ENCODE measurements at regions not wholly inside any gene's neighbourhood (a gene's known extent, or its start where the extent isn't known, plus 50 kb on each side); places are given as distances from the start of the nearest gene placed in this dataset.
A peak's percentile ranks its signal among the peaks of the same experiment; 100 is the strongest.

DNA sequence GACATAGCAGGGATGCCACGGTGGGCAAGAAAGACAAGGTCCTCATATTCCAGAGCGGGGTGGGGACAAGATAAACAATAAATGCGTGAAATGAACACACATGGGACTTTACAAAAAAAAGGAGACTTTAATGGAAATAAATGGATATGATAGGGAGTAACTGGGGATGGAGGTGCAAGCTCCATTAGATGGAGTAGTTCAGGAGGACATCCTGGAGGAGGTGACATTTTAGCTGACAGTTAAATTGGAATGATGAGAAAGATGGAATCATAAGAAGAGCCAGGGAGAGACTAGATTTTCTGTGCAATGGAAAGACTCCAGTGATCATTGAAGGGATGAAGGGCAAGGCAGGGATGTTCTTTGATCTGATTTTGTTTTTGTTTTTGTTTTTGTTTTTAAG is 83.6 kb upstream of the MYL10 start:
- no peak for DNase-seq

DNA sequence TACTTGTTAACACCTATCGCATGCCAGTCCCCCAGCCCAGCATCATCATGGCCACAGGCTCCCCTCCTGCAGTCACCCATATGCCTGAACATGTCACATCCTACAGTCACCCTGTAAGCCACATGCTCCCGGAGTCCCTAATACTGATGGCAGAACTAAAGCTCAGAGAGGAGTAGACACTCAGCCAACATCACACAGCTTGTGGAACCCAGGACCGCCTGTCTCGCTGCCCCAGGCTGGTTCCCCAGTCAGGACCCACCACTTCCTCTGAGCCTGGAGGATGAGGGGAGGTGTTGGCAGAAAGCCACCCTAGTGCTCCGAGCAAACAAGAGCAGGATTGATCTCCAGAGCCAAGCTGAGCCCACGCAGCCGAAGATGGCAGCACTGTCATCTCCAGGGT is 85.0 kb upstream of the MYL10 start:
- no peak for DNase-seq

DNA sequence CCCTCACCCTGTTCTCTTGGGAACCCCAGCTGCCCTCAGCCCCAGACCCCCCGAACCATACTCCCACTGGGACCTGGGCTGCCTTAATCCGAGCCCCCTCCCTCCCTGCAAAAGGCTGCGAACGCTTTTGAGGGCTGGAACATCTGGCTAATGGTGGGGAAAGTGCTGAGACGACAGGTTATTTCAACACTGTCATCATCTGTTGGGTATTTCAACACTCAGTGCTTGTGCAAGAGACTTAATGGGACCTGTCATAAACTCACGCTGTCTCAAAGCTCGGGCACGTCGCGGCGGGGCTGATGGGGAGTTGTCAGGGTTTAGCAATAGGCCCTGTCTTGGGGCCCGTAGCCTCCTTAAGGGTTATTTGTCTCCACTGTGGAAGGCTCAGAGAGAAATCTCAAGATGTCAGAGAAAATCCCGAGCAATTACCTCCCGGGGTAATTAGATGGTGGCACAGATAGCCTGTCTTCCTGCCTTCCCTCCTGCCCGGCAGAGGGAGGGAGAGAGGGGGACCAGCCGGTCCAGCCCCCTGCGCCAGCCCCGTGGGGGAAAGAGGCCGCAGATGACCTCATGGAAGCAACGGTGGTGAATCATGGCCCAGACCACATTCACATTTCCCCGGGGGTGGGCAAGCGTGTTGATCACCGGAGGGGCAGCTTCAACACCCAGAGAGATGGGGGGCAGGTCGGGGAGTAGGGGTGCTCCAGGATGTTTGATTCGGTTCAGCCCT is 88.7 kb upstream of the MYL10 start:
- peak; percentile 98 for DNase-seq

- no peak for DNase-seq
Measured at GRCh38 chr7:101718363-101719122, 89.4 kb upstream of the MYL10 start.

- DNase-seq: no peak
Measured at GRCh38 chr7:101719123-101719470, 90.0 kb upstream of the MYL10 start.

- no peak for DNase-seq
Measured at GRCh38 chr7:101720324-101720723, 91.2 kb upstream of the MYL10 start.

DNA sequence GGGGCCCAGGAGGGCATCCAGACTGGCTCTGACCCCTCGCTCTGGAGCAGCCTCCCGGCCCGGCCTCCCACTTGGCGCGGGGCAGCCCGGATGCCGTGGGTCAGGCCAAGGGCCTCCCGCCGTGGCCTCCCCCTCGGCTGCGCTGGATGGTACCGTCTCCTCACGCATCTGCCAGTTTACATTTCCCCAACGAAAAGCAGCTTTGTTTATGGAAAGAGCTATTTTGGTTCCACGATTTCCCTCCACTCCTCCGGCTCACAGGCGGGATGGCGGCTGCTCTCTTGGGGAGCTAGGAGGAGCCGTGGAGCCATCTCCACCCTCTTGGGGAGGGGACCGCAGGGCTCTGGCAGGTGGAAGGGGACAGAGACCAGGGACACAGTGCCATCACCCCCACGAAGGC is 93.2 kb upstream of the MYL10 start:
- DNase-seq: no peak

GRCh38 chr7:101723835-101724234 is 93.6 kb upstream of the CUX1 start:
- DNase-seq: no peak

GRCh38 chr7:101724957-101725356 is 92.5 kb upstream of the CUX1 start:
- DNase-seq: no peak

DNA sequence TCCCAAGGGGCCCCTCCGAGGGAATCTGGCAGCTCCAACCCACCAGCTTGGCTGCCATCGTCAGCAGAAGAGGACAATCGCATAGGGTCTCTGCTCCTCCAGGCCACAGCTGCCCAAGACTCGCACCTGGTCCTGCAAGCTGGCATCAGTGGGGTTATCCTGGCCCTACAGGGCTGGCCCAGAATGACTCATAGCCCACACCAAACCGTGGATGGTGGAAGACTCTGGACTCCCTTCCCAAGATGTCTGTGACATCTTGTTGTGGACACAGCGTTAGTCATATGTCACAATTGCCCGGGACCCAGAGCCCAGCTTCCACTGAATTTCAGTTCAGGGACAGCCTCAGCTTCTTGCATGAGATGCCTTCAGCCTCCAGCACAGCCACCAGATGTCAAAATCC is 91.5 kb upstream of the CUX1 start:
- DNase-seq: no peak

GRCh38 chr7:101727184-101727583 is 90.2 kb upstream of the CUX1 start:
- DNase-seq: no peak

- DNase-seq: no peak
Measured at GRCh38 chr7:101728128-101728527, 89.3 kb upstream of the CUX1 start.

DNA sequence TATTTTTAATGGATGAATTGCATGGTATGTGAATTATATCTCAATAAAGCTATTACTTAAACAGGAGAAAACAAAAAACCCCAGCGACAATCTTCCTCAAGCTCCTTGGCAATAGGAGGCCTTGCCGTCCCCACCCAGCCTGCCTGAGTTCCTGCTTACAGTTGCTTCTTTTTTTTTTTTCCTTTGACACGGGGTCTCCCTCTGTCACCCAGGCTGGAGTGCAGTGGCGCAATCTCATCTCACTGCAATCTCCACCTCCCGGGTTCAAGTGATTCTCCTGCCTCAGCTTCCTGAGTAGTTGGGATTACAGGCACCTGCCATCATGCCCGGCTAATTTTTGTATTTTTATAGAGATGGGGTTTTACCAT is 88.6 kb upstream of the CUX1 start:
- peak; percentile 55 to 80 for DNase-seq

- DNase-seq: peak in 1 of 2 donors; percentile 62
Measured at GRCh38 chr7:101729241-101729883, 88.1 kb upstream of the CUX1 start.

DNA sequence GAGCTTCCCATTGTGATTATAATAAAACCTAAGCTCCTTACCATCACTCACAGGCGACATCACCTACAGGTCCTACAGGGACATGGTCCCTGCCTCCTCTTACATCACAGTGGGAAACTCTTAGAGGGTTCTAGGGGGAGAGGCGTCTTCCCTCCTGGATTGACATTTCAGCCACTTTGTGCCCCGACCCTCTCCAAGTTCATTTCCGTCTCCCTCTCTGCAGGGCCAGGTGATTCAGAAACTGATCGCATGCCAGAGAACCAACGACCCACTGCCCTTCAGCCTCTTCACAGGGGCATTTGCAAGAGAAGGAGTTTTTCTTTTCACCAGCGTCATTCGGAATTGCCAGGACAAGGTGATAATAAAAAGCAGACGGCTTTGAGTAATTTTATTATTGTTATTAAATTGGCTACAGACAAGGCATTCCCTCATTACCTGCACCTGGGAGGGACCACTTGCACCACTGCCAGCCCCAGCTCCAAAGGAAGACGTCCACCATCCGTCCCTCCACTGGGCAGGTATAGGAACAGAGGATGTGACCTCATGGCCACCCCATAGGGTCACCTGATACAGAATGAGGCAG is 85.8 kb upstream of the CUX1 start:
- DNase-seq: no peak

DNA sequence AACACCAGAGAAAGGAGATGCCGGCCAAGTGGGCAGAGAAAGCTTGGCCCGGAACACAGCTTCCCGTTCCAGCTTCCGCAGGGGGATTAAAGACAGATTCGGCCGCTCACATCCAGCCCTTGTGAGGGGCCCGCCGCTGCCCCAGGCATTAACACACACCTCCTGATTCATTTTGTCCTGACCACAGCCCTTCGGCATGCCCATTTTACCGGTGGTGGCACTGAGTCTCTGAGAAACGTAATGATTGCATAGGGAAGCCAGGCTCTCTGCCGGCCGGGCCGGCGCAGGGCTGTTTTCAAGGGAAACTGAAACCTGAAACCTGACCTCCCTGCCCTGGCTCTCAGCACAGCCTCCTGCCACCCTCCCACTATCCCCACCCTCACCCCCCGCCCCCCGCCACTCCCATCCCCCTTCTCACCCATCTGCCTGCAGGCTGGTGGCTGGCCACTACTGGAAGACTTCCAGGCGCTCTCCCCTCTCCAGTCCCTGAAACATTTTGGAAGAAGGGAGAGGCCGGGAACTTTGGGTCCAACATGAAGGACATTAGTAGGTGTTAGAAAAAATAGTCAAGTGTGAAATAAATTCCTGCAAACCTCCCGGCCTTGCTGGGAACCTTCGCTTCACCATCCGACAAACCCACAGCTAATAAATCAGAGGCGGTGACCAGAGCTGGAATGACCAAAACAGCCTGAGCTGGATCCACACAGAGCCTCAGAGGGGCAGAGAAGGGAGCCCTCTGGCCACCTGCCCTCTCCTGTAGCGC is 83.5 kb upstream of the CUX1 start:
- DNase-seq: peak; percentile 39 to 51

DNA sequence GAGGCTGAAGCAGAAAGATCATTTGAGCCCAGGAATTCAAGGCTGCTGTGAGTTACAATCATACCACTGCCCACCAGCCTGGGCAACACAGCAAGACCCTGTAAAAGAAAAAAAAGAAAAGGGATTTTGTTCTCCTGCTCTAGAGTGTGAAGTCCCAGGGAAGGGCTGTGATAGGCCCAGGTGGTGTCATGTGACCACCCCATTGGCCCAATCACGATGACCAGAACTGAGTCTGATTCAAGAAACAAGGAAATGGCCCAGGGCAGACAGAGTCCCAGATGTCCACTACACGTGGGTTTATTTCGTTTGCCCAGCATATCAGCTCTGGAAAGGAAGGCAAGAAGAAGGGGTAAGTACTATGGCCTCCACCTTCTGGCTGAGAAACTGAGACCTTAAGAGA is 81.3 kb upstream of the CUX1 start:
- DNase-seq: peak in 1 of 2 donors; percentile 13

- DNase-seq: no peak
Measured at GRCh38 chr7:101739775-101740398, 77.5 kb upstream of the CUX1 start.

- DNase-seq: no peak
Measured at GRCh38 chr7:101740981-101741725, 76.3 kb upstream of the CUX1 start.

DNA sequence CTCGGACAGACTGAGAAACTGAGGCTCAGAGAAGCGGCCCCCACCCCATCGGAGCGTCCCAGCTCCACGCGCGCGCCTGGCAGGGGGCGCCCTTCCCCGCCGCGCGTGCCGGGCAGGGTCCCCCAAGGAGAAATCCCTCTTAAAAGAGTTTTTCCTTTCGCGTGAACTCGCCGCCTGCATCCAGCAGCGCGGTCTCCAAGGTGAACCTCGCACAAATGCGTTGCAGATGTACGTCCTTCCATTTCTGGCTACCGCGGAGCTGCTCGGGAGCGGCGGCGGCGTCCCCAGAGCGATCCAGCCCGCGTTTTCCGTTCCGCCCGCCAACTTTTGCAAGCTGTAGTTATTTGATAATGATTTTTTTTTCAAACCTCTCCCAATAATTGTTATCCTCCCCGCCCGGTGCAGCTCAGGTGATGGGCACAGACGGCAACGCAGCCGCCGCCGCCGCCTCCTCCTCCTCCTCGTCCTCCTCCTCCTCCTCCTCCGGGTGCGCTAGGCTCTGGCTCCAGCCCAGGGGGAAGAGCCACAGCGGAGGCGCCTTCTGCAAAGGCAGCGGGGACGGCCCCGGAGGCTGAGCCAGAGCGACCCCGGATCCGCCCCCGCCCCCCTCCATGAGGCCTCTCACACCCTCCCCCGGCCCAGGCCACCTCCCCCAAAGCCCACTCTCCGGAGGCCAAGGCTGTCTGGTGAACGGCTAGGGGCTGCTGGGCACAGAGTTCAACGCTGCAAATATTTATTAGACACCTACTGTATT is 74.0 kb upstream of the CUX1 start:
- DNase-seq: peak; percentile 20 to 60

DNA sequence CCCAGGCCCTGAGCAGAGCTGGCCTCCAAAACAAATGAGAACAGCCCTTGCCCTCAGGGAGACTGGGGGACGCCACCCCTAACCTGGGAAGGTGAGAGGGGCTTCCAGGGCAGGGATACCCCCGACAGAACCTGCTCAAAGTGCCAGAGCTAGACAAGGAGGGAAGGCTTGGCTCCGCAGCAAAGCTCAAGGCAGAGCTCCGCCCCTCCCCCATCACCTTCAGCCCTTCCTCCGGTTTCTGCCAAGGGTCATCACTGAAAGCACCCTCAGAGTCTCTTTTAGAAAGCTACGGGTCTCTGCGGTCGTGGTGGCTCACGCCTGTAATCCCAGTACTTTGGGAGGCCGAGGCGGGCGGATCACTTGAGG is 73.4 kb upstream of the CUX1 start:
- DNase-seq: no peak
